ENCODE measurements at regions not wholly inside any gene's neighbourhood (a gene's known extent, or its start where the extent isn't known, plus 50 kb on each side); places are given as distances from the start of the nearest gene placed in this dataset.

DNA sequence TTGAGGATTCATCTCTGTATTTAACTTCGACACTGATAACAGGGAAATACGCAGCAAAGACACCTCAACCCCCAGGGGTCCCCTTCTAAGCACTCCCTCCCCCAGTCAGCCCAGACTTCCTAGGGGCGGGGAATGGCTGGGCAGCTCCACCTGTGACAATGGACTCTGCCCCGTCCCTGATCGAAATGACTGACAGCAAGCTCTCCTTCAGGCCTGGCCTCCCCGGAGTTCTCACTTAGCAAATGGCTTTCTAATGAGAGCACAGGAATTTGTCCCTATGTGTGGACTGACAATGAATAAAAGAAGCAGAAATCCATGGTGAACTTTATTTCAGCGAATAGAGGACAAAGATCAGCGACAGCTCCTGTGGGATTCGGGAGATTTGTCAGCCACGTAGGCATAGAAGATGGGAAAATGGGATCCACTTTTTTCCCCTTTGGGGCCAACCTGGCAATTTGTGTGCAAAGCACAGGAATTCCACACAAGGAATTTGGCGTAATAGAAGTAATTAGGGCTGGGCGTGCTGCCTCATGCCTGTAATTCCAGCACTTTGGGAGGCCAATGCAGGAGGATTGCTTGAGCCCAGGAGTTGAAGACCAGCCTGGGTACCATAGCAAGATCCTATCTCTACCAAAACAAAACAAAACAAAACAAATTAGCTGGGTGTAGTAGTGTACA, 63.8 kb downstream of the TNFAIP2 start:
- peaks cover 40% of the 10 kb centered on the region for H3K27me3 ChIP-seq (ENCODE audit: insufficient read depth)
- H3K4me3 ChIP-seq, result no peak overlapping the region
- H3K4me2 ChIP-seq, result peak overlapping the region; percentile 37
- H2AFZ ChIP-seq, result no peak overlapping the region
- no peaks in the 10 kb centered on the region for H3F3A ChIP-seq (replicated peaks; ENCODE audit: low read depth)
- Mint-ChIP-seq H3K4me1 (peaks cover 31% of the 10 kb centered on the region), H3K27ac (no peak overlapping the region), H3K9me3 (peaks cover 4% of the 10 kb centered on the region; the same call in 1 of the 3 replicates), H3K4me3 (peak overlapping the region; percentile 41), H3K36me3 (ENCODE audit: low read depth) (no peaks in the 10 kb centered on the region), H3K27me3 (ENCODE audit: insufficient read depth, low read depth, poor library complexity) (peaks cover 37% of the 10 kb centered on the region)
- DNase-seq (ENCODE audit: low spot score), result peak; percentile 70
- peak; percentile 67 for ATAC-seq
- H4K20me1 ChIP-seq (replicated peaks; ENCODE audit: insufficient read depth), result no peaks in the 10 kb centered on the region
- no peaks in the 10 kb centered on the region for H3K9me2 ChIP-seq (ENCODE audit: insufficient read depth)
- H3K79me2 ChIP-seq (replicated peaks; ENCODE audit: insufficient read depth), result no peaks in the 10 kb centered on the region
- H3K27ac ChIP-seq (ENCODE audit: low read depth), result no peak overlapping the region
- peaks cover 21% of the 10 kb centered on the region for H3K4me1 ChIP-seq (ENCODE audit: insufficient read depth)
- TF ChIP-seq JUNB (IDR thresholded peaks at IDR 0.05; ENCODE audit: unreplicated experiment) (no peak), EZH2 (IDR thresholded peaks at IDR 0.05; ENCODE audit: low read depth, unreplicated experiment) (no peak), STAT1 (IDR thresholded peaks at IDR 0.05; ENCODE audit: unreplicated experiment) (no peak), CREB1 (CRISPR knock-in tag; IDR thresholded peaks at IDR 0.05; ENCODE audit: low read depth) (no peak), POLR2AphosphoS5 (IDR thresholded peaks at IDR 0.05; ENCODE audit: low read depth) (no peak), NANOG (IDR thresholded peaks at IDR 0.05; ENCODE audit: borderline replicate concordance) (no peak), EZH2phosphoT487 (IDR thresholded peaks at IDR 0.05; ENCODE audit: unreplicated experiment) (no peak), ZNF331 (CRISPR knock-in tag; IDR thresholded peaks at IDR 0.05; ENCODE audit: low read depth) (no peak), ZNF114 (CRISPR knock-in tag; IDR thresholded peaks at IDR 0.05) (no peak)
- TF ChIP-seq, protein P1, sequence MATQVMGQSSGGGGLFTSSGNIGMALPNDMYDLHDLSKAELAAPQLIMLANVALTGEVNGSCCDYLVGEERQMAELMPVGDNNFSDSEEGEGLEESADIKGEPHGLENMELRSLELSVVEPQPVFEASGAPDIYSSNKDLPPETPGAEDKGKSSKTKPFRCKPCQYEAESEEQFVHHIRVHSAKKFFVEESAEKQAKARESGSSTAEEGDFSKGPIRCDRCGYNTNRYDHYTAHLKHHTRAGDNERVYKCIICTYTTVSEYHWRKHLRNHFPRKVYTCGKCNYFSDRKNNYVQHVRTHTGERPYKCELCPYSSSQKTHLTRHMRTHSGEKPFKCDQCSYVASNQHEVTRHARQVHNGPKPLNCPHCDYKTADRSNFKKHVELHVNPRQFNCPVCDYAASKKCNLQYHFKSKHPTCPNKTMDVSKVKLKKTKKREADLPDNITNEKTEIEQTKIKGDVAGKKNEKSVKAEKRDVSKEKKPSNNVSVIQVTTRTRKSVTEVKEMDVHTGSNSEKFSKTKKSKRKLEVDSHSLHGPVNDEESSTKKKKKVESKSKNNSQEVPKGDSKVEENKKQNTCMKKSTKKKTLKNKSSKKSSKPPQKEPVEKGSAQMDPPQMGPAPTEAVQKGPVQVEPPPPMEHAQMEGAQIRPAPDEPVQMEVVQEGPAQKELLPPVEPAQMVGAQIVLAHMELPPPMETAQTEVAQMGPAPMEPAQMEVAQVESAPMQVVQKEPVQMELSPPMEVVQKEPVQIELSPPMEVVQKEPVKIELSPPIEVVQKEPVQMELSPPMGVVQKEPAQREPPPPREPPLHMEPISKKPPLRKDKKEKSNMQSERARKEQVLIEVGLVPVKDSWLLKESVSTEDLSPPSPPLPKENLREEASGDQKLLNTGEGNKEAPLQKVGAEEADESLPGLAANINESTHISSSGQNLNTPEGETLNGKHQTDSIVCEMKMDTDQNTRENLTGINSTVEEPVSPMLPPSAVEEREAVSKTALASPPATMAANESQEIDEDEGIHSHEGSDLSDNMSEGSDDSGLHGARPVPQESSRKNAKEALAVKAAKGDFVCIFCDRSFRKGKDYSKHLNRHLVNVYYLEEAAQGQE (IDR thresholded peaks at IDR 0.05; ENCODE audit: unreplicated experiment), result no peak
- TF ChIP-seq, protein P2, sequence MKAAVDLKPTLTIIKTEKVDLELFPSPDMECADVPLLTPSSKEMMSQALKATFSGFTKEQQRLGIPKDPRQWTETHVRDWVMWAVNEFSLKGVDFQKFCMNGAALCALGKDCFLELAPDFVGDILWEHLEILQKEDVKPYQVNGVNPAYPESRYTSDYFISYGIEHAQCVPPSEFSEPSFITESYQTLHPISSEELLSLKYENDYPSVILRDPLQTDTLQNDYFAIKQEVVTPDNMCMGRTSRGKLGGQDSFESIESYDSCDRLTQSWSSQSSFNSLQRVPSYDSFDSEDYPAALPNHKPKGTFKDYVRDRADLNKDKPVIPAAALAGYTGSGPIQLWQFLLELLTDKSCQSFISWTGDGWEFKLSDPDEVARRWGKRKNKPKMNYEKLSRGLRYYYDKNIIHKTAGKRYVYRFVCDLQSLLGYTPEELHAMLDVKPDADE (IDR thresholded peaks at IDR 0.05), result no peak
- TF ChIP-seq, protein P3, sequence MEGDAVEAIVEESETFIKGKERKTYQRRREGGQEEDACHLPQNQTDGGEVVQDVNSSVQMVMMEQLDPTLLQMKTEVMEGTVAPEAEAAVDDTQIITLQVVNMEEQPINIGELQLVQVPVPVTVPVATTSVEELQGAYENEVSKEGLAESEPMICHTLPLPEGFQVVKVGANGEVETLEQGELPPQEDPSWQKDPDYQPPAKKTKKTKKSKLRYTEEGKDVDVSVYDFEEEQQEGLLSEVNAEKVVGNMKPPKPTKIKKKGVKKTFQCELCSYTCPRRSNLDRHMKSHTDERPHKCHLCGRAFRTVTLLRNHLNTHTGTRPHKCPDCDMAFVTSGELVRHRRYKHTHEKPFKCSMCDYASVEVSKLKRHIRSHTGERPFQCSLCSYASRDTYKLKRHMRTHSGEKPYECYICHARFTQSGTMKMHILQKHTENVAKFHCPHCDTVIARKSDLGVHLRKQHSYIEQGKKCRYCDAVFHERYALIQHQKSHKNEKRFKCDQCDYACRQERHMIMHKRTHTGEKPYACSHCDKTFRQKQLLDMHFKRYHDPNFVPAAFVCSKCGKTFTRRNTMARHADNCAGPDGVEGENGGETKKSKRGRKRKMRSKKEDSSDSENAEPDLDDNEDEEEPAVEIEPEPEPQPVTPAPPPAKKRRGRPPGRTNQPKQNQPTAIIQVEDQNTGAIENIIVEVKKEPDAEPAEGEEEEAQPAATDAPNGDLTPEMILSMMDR (conservative IDR thresholded peaks at IDR 0.05; ENCODE audit: low read depth in 2 of 2), result no peak
- TF ChIP-seq, protein P4, sequence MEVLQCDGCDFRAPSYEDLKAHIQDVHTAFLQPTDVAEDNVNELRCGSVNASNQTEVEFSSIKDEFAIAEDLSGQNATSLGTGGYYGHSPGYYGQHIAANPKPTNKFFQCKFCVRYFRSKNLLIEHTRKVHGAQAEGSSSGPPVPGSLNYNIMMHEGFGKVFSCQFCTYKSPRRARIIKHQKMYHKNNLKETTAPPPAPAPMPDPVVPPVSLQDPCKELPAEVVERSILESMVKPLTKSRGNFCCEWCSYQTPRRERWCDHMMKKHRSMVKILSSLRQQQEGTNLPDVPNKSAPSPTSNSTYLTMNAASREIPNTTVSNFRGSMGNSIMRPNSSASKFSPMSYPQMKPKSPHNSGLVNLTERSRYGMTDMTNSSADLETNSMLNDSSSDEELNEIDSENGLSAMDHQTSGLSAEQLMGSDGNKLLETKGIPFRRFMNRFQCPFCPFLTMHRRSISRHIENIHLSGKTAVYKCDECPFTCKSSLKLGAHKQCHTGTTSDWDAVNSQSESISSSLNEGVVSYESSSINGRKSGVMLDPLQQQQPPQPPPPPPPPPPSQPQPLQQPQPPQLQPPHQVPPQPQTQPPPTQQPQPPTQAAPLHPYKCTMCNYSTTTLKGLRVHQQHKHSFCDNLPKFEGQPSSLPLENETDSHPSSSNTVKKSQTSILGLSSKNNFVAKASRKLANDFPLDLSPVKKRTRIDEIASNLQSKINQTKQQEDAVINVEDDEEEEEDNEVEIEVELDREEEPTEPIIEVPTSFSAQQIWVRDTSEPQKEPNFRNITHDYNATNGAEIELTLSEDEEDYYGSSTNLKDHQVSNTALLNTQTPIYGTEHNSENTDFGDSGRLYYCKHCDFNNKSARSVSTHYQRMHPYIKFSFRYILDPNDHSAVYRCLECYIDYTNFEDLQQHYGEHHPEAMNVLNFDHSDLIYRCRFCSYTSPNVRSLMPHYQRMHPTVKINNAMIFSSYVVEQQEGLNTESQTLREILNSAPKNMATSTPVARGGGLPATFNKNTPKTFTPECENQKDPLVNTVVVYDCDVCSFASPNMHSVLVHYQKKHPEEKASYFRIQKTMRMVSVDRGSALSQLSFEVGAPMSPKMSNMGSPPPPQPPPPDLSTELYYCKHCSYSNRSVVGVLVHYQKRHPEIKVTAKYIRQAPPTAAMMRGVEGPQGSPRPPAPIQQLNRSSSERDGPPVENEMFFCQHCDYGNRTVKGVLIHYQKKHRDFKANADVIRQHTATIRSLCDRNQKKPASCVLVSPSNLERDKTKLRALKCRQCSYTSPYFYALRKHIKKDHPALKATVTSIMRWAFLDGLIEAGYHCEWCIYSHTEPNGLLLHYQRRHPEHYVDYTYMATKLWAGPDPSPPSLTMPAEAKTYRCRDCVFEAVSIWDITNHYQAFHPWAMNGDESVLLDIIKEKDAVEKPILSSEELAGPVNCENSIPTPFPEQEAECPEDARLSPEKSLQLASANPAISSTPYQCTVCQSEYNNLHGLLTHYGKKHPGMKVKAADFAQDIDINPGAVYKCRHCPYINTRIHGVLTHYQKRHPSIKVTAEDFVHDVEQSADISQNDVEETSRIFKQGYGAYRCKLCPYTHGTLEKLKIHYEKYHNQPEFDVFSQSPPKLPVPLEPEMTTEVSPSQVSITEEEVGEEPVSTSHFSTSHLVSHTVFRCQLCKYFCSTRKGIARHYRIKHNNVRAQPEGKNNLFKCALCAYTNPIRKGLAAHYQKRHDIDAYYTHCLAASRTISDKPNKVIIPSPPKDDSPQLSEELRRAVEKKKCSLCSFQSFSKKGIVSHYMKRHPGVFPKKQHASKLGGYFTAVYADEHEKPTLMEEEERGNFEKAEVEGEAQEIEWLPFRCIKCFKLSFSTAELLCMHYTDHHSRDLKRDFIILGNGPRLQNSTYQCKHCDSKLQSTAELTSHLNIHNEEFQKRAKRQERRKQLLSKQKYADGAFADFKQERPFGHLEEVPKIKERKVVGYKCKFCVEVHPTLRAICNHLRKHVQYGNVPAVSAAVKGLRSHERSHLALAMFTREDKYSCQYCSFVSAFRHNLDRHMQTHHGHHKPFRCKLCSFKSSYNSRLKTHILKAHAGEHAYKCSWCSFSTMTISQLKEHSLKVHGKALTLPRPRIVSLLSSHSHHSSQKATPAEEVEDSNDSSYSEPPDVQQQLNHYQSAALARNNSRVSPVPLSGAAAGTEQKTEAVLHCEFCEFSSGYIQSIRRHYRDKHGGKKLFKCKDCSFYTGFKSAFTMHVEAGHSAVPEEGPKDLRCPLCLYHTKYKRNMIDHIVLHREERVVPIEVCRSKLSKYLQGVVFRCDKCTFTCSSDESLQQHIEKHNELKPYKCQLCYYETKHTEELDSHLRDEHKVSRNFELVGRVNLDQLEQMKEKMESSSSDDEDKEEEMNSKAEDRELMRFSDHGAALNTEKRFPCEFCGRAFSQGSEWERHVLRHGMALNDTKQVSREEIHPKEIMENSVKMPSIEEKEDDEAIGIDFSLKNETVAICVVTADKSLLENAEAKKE (CRISPR knock-in tag; IDR thresholded peaks at IDR 0.05), result no peak
- H3K36me3 ChIP-seq (ENCODE audit: insufficient read depth), result no peaks in the 10 kb centered on the region

Measured in GM23338 (cell line).